HEK293 (cell line): ENCODE measurements at regions not wholly inside any gene's neighbourhood (a gene's known extent, or its start where the extent isn't known, plus 50 kb on each side); places are given as distances from the start of the nearest gene placed in this dataset.

Experiments
- CTCF ChIA-PET: fragments of 350-600 bp; formaldehyde crosslinking; extraction: SDS; loops from one replicate; lab custom pipeline; 2021; ENCODE audit warnings: antibody characterized with exemption; lab: Yijun Ruan, JAX
- POLR2A ChIA-PET: fragments of 300-600 bp; formaldehyde crosslinking; extraction: SDS; loops from one replicate; lab custom pipeline; 2020; ENCODE audit warnings: antibody characterized with exemption, inconsistent platforms; lab: Yijun Ruan, JAX
- H3K27ac ChIP-seq: fragments of 200-500 bp; sonication (Bioruptor generic); 2 replicates; pipeline ENCODE4 v1.5.1; 2014; ENCODE audit warnings: low read depth, low read length, control low read depth, inconsistent platforms; ENCODE audit errors: extremely low read depth
- H3K36me3 ChIP-seq, 2 experiments: fragments of 200-500 bp in 1 of 2; sonication (Bioruptor generic) in 1 of 2; 1 replicate in 1 of 2; 2 replicates in 1 of 2; pipeline ENCODE4 v1.5.1; 2014 to 2017; ENCODE audit warnings: inconsistent platforms in 2 of 2, low read length in 2 of 2; ENCODE audit not compliant: control insufficient read depth in 2 of 2, insufficient read depth in 1 of 2
- H3K4me1 ChIP-seq: fragments of 200-500 bp; sonication (Bioruptor generic); 2 replicates; pipeline ENCODE4 v1.5.1; 2014; ENCODE audit warnings: mild to moderate bottlenecking, low read length, inconsistent platforms; ENCODE audit not compliant: control insufficient read depth, insufficient read depth
- H3K4me3 ChIP-seq: 2 replicates; pipeline ENCODE4 v1.5.1; 2011; ENCODE audit warnings: low read depth, mild to moderate bottlenecking, control low read depth, low read length, moderate library complexity
- H3K9me3 ChIP-seq: fragments of 200-500 bp; sonication (Bioruptor generic); 2 replicates; pipeline ENCODE4 v1.5.1; 2014; ENCODE audit warnings: low read depth, low read length, inconsistent platforms; ENCODE audit not compliant: control insufficient read depth, insufficient read depth
- GLIS2 ChIP-seq: fragments of 450-650 bp; formaldehyde crosslinking; IDR thresholded peaks from 2 replicates; pipeline ENCODE4 v1.5.1; 2016; ENCODE audit warnings: missing biosample characterization, missing genetic modification characterization
- KLF1 ChIP-seq: fragments of 450-650 bp; formaldehyde crosslinking; IDR thresholded peaks from 2 replicates; pipeline ENCODE4 v1.5.1; 2016; ENCODE audit warnings: missing biosample characterization, missing genetic modification characterization
- KLF10 ChIP-seq: fragments of 450-650 bp; IDR thresholded peaks from 2 replicates; pipeline ENCODE4 v1.5.1; 2018; ENCODE audit warnings: missing biosample characterization, mild to moderate bottlenecking, missing genetic modification characterization
- PRDM1 ChIP-seq: fragments of 450-650 bp; formaldehyde crosslinking; IDR thresholded peaks from 2 replicates; pipeline ENCODE4; 2016; ENCODE audit warnings: missing biosample characterization, missing genetic modification characterization
- SALL2 ChIP-seq: fragments of 450-650 bp; formaldehyde crosslinking; IDR thresholded peaks from 2 replicates; pipeline ENCODE4 v1.5.0; 2017; ENCODE audit warnings: missing biosample characterization, mild to moderate bottlenecking, missing genetic modification characterization, borderline replicate concordance
- SETDB1 ChIP-seq: IDR thresholded peaks from one replicate; pipeline ENCODE4 v1.6.1; 2017; ENCODE audit warnings: mild to moderate bottlenecking, low read length, moderate library complexity, mixed read lengths; ENCODE audit not compliant: insufficient read length
- SP7 ChIP-seq: fragments of 450-650 bp; formaldehyde crosslinking; IDR thresholded peaks from 2 replicates; pipeline ENCODE4 v1.5.1; 2016; ENCODE audit warnings: missing biosample characterization, missing genetic modification characterization
- ZBTB10 ChIP-seq: fragments of 450-650 bp; formaldehyde crosslinking; IDR thresholded peaks from 2 replicates; pipeline ENCODE4 v1.5.1; 2016; ENCODE audit warnings: missing biosample characterization, missing genetic modification characterization
- ZFP37 ChIP-seq: fragments of 450-650 bp; formaldehyde crosslinking; IDR thresholded peaks from 2 replicates; pipeline ENCODE4 v1.5.1; 2016; ENCODE audit warnings: missing biosample characterization, missing genetic modification characterization
- ZNF133 ChIP-seq: fragments of 450-650 bp; formaldehyde crosslinking; IDR thresholded peaks from 2 replicates; pipeline ENCODE4 v1.5.1; 2016; ENCODE audit warnings: missing biosample characterization, missing genetic modification characterization
- ZNF140 ChIP-seq: fragments of 450-650 bp; formaldehyde crosslinking; IDR thresholded peaks from 2 replicates; pipeline ENCODE4 v1.5.1; 2016; ENCODE audit warnings: missing biosample characterization, missing genetic modification characterization
- ZNF174 ChIP-seq: fragments of 450-650 bp; formaldehyde crosslinking; IDR thresholded peaks from 2 replicates; pipeline ENCODE4 v1.5.0; 2017; ENCODE audit warnings: missing biosample characterization, mild to moderate bottlenecking, missing genetic modification characterization
- ZNF24 ChIP-seq: fragments of 450-650 bp; formaldehyde crosslinking; IDR thresholded peaks from 2 replicates; pipeline ENCODE4 v1.5.1; 2016; ENCODE audit warnings: missing biosample characterization, missing genetic modification characterization
- ZNF248 ChIP-seq: fragments of 450-650 bp; formaldehyde crosslinking; IDR thresholded peaks from 2 replicates; pipeline ENCODE4 v1.5.1; 2017; ENCODE audit warnings: missing biosample characterization, missing genetic modification characterization
- ZNF311 ChIP-seq: fragments of 450-650 bp; formaldehyde crosslinking; IDR thresholded peaks from 2 replicates; pipeline ENCODE4 v1.5.1; 2017; ENCODE audit warnings: missing biosample characterization, missing genetic modification characterization, borderline replicate concordance
- ZNF426 ChIP-seq: fragments of 450-650 bp; formaldehyde crosslinking; IDR thresholded peaks from 2 replicates; pipeline ENCODE4 v1.5.1; 2017; ENCODE audit warnings: missing biosample characterization, missing genetic modification characterization, mild to moderate bottlenecking, inconsistent platforms, moderate library complexity
- ZNF473 ChIP-seq: fragments of 450-650 bp; formaldehyde crosslinking; IDR thresholded peaks from 2 replicates; pipeline ENCODE4 v1.5.1; 2017; ENCODE audit warnings: missing biosample characterization, missing genetic modification characterization
- ZNF530 ChIP-seq: fragments of 450-650 bp; formaldehyde crosslinking; IDR thresholded peaks from 2 replicates; pipeline ENCODE4 v1.5.1; 2016; ENCODE audit warnings: low read depth, missing biosample characterization, missing genetic modification characterization
- ZNF548 ChIP-seq: fragments of 450-650 bp; formaldehyde crosslinking; IDR thresholded peaks from 2 replicates; pipeline ENCODE4 v1.5.1; 2016; ENCODE audit warnings: missing biosample characterization, missing genetic modification characterization
- ZNF560 ChIP-seq: fragments of 450-650 bp; formaldehyde crosslinking; IDR thresholded peaks from 2 replicates; pipeline ENCODE4 v1.5.1; 2017; ENCODE audit warnings: missing biosample characterization, missing genetic modification characterization, borderline replicate concordance
- ZNF624 ChIP-seq: fragments of 450-650 bp; formaldehyde crosslinking; IDR thresholded peaks from 2 replicates; pipeline ENCODE4 v1.5.1; 2017; ENCODE audit warnings: missing biosample characterization, missing genetic modification characterization
- ZNF776 ChIP-seq: fragments of 450-650 bp; formaldehyde crosslinking; IDR thresholded peaks from 2 replicates; pipeline ENCODE4 v1.5.0; 2017; ENCODE audit warnings: missing biosample characterization, missing genetic modification characterization, borderline replicate concordance
- ZNF830 ChIP-seq: fragments of 450-650 bp; IDR thresholded peaks from 2 replicates; pipeline ENCODE4 v1.5.0; 2018; ENCODE audit warnings: missing biosample characterization, missing genetic modification characterization, low read depth, mild to moderate bottlenecking, moderate library complexity
- TF ChIP-seq, protein P1 (sequence below): fragments of 450-650 bp; formaldehyde crosslinking; IDR thresholded peaks from 2 replicates; pipeline ENCODE4 v1.5.1; 2017; ENCODE audit warnings: missing biosample characterization, missing genetic modification characterization
- TF ChIP-seq, protein P2 (sequence below): fragments of 450-650 bp; formaldehyde crosslinking; IDR thresholded peaks from 2 replicates; pipeline ENCODE4; 2016; ENCODE audit warnings: missing biosample characterization, missing genetic modification characterization
- TF ChIP-seq, protein P3 (sequence below): fragments of 450-650 bp; formaldehyde crosslinking; IDR thresholded peaks from 2 replicates; pipeline ENCODE4 v1.5.1; 2017; ENCODE audit warnings: missing biosample characterization, missing genetic modification characterization

- no peaks in the 10 kb centered on the region for H3K9me3 ChIP-seq
- ChIA-PET POLR2A (no interaction called here), CTCF (no interaction called here)
- no peaks in the 10 kb centered on the region for H3K36me3 ChIP-seq
- TF ChIP-seq ZBTB10 (tag by site-specific recombination) (no peak), ZFP37 (tag by site-specific recombination) (no peak), ZNF473 (tag by site-specific recombination) (no peak), ZNF776 (tag by site-specific recombination) (no peak), ZNF624 (tag by site-specific recombination) (no peak), ZNF24 (tag by site-specific recombination) (no peak), KLF10 (tag by site-specific recombination) (no peak), SALL2 (tag by site-specific recombination) (no peak)
- no peaks in the 10 kb centered on the region for H3K4me1 ChIP-seq
- H3K4me3 ChIP-seq: no peak overlapping the region
- H3K27ac ChIP-seq: no peak overlapping the region
These were observed 132.0 kb downstream of the MAP3K21 start for GRCh38 chr1:233459470-233459945.

- TF ChIP-seq ZNF560 (tag by site-specific recombination) (no peak), ZNF140 (no peak), ZNF248 (tag by site-specific recombination) (no peak), SP7 (tag by site-specific recombination) (no peak), KLF1 (no peak), ZNF133 (tag by site-specific recombination) (no peak), GLIS2 (tag by site-specific recombination) (no peak), ZNF830 (no peak), SETDB1 (no peak), ZFP37 (tag by site-specific recombination) (no peak), ZNF530 (tag by site-specific recombination) (no peak), ZNF548 (tag by site-specific recombination) (no peak), ZNF426 (tag by site-specific recombination) (no peak), ZNF311 (no peak), ZNF174 (no peak), PRDM1 (tag by site-specific recombination) (no peak)
- TF ChIP-seq, protein P1, sequence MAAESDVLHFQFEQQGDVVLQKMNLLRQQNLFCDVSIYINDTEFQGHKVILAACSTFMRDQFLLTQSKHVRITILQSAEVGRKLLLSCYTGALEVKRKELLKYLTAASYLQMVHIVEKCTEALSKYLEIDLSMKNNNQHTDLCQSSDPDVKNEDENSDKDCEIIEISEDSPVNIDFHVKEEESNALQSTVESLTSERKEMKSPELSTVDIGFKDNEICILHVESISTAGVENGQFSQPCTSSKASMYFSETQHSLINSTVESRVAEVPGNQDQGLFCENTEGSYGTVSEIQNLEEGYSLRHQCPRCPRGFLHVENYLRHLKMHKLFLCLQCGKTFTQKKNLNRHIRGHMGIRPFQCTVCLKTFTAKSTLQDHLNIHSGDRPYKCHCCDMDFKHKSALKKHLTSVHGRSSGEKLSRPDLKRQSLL (tag by site-specific recombination): no peak
- TF ChIP-seq, protein P2, sequence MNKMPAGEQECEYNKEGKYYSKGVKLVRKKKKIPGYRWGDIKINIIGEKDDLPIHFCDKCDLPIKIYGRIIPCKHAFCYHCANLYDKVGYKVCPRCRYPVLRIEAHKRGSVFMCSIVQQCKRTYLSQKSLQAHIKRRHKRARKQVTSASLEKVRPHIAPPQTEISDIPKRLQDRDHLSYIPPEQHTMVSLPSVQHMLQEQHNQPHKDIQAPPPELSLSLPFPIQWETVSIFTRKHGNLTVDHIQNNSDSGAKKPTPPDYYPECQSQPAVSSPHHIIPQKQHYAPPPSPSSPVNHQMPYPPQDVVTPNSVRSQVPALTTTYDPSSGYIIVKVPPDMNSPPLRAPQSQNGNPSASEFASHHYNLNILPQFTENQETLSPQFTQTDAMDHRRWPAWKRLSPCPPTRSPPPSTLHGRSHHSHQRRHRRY: no peak
- TF ChIP-seq, protein P3, sequence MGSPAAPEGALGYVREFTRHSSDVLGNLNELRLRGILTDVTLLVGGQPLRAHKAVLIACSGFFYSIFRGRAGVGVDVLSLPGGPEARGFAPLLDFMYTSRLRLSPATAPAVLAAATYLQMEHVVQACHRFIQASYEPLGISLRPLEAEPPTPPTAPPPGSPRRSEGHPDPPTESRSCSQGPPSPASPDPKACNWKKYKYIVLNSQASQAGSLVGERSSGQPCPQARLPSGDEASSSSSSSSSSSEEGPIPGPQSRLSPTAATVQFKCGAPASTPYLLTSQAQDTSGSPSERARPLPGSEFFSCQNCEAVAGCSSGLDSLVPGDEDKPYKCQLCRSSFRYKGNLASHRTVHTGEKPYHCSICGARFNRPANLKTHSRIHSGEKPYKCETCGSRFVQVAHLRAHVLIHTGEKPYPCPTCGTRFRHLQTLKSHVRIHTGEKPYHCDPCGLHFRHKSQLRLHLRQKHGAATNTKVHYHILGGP (tag by site-specific recombination): no peak
- ChIA-PET POLR2A (no interaction called here), CTCF (no interaction called here)
These were observed 132.4 kb downstream of the MAP3K21 start for GRCh38 chr1:233459968-233460367.

More at GRCh38 chr1:233459968-233460367, 132.4 kb downstream of the MAP3K21 start:
- Histone ChIP-seq H3K9me3 (no peaks in the 10 kb centered on the region), H3K4me1 (no peaks in the 10 kb centered on the region), H3K27ac (no peak overlapping the region), H3K36me3 (no peaks in the 10 kb centered on the region), H3K4me3 (no peak overlapping the region)
